SK-N-MC (cell line): ENCODE measurements at regions not wholly inside any gene's neighbourhood (a gene's known extent, or its start where the extent isn't known, plus 50 kb on each side); places are given as distances from the start of the nearest gene placed in this dataset.

Source experiments
- DNase-seq: peaks from one replicate; pipeline ENCODE4 v3.0.0-alpha.2; 2011; ENCODE audit warnings: low read depth, low spot score
- H3K27ac ChIP-seq: fragments of 200-600 bp; sonication (generic); 2 replicates; pipeline ENCODE4 v1.5.1; 2016; ENCODE audit warnings: mixed run types
- H3K36me3 ChIP-seq: fragments of 200-600 bp; sonication (generic); 2 replicates; pipeline ENCODE4 v1.6.1; 2017; ENCODE audit warnings: antibody characterized with exemption, low read length, mixed read lengths; ENCODE audit not compliant: insufficient read depth
- H3K4me3 ChIP-seq: fragments of 200-600 bp; sonication (generic); 2 replicates; pipeline ENCODE4 v1.5.1; 2016
- H3K9ac ChIP-seq: fragments of 200-600 bp; sonication (generic); 2 replicates; pipeline ENCODE4 v1.8.0; 2017; ENCODE audit warnings: mixed run types, mixed read lengths; ENCODE audit not compliant: insufficient read length
- H3K9me3 ChIP-seq: fragments of 200-600 bp; sonication (generic); 2 replicates; pipeline ENCODE4 v1.6.1; 2017; ENCODE audit warnings: low read depth, mild to moderate bottlenecking, antibody characterized with exemption, low read length, moderate library complexity, mixed read lengths
- EZH2 ChIP-seq: fragments of 200-600 bp; sonication (generic); IDR thresholded peaks from one replicate; pipeline ENCODE4 v1.6.1; 2017; ENCODE audit warnings: antibody characterized with exemption
- FOXP2 ChIP-seq: optimal IDR thresholded peaks from 2 replicates; pipeline ENCODE3; 2011; ENCODE audit warnings: mild to moderate bottlenecking, moderate library complexity; ENCODE audit not compliant: insufficient read depth; ENCODE audit errors: extremely low read length, control extremely low read depth
- POLR2AphosphoS5 ChIP-seq: IDR thresholded peaks from 2 replicates; pipeline ENCODE4 v1.6.1; 2012; ENCODE audit warnings: mild to moderate bottlenecking, low read depth, low read length, borderline replicate concordance

- Histone ChIP-seq H3K36me3 (peaks cover 2% of the 10 kb centered on the region; the same call in 1 of the 2 replicates), H3K9me3 (no peaks in the 10 kb centered on the region), H3K27ac (peak overlapping the region; percentile 76; the same call in 1 of the 2 replicates), H3K9ac (no peak overlapping the region), H3K4me3 (peak overlapping the region; percentile 33; the same call in 1 of the 2 replicates)
- no peak for DNase-seq
- TF ChIP-seq EZH2 (no peak), POLR2AphosphoS5 (no peak)
These were observed 56.1 kb upstream of the NKAIN2 start for GRCh38 chr6:123747515-123747914.

- no peak for DNase-seq
- H3K36me3 ChIP-seq = peaks cover 2% of the 10 kb centered on the region; the same call in 1 of the 2 replicates
- H3K27ac ChIP-seq = no peak overlapping the region
- no peak overlapping the region for H3K4me3 ChIP-seq
- TF ChIP-seq EZH2 = no peak
- no peak for TF ChIP-seq POLR2AphosphoS5
- TF ChIP-seq FOXP2 = no peak
- no peaks in the 10 kb centered on the region for H3K9me3 ChIP-seq
- H3K9ac ChIP-seq = no peak overlapping the region
These were observed 57.8 kb upstream of the NKAIN2 start for GRCh38 chr6:123745895-123746294.

- TF ChIP-seq EZH2 (no peak), FOXP2 (no peak), POLR2AphosphoS5 (no peak)
- Histone ChIP-seq H3K36me3 (no peaks in the 10 kb centered on the region), H3K4me3 (no peak overlapping the region), H3K9ac (no peak overlapping the region), H3K27ac (no peak overlapping the region), H3K9me3 (no peaks in the 10 kb centered on the region)
- DNase-seq = no peak
These were observed 58.8 kb upstream of the NKAIN2 start for GRCh38 chr6:123744840-123745239.

DNA sequence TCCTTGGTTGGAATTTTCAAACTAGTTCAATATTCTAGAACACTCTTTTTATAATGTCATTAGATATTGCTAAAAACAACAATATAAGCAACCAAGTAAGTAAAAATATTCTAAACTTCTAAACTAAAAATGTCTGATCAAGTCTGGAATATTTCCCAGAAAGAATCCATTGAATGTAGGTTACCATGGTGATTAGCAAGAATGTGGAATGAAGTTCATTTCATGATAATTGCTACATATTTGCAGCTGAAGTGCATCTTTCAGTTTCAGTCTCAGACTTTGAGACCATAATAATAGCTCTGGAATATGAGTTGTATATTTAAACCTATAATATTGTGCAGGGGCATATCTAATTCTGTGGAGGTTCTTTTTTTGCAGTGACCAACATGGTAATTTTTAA, 61.0 kb upstream of the NKAIN2 start:
- no peaks in the 10 kb centered on the region for H3K9me3 ChIP-seq
- H3K4me3 ChIP-seq = peak overlapping the region; percentile 23
- no peak overlapping the region for H3K9ac ChIP-seq
- no peaks in the 10 kb centered on the region for H3K36me3 ChIP-seq
- peak; percentile 24 for DNase-seq
- H3K27ac ChIP-seq = peak overlapping the region; percentile 80; the same call in 1 of the 2 replicates
- no peak for TF ChIP-seq FOXP2
- no peak for TF ChIP-seq POLR2AphosphoS5
- no peak for TF ChIP-seq EZH2

GRCh38 chr6:123733180-123733579, 70.5 kb upstream of the NKAIN2 start:
- Histone ChIP-seq H3K9ac (no peak overlapping the region), H3K27ac (no peak overlapping the region), H3K9me3 (no peaks in the 10 kb centered on the region), H3K4me3 (no peak overlapping the region), H3K36me3 (no peaks in the 10 kb centered on the region)
- no peak for DNase-seq
- TF ChIP-seq POLR2AphosphoS5 (no peak), FOXP2 (no peak)

- no peak overlapping the region for H3K4me3 ChIP-seq
- H3K9ac ChIP-seq = no peak overlapping the region
- no peak for DNase-seq
- no peaks in the 10 kb centered on the region for H3K9me3 ChIP-seq
- no peaks in the 10 kb centered on the region for H3K36me3 ChIP-seq
- no peak overlapping the region for H3K27ac ChIP-seq
- no peak for TF ChIP-seq FOXP2
- TF ChIP-seq POLR2AphosphoS5 = no peak
- no peak for TF ChIP-seq EZH2
These were observed 79.8 kb upstream of the TRDN start for GRCh38 chr6:123716506-123716905.

- DNase-seq = peak; percentile 18
- no peaks in the 10 kb centered on the region for H3K36me3 ChIP-seq
- TF ChIP-seq FOXP2 (no peak), POLR2AphosphoS5 (no peak), EZH2 (no peak)
- no peaks in the 10 kb centered on the region for H3K9me3 ChIP-seq
- no peak overlapping the region for H3K4me3 ChIP-seq
- H3K27ac ChIP-seq = no peak overlapping the region
- H3K9ac ChIP-seq = no peak overlapping the region
These were observed 78.5 kb upstream of the TRDN start for GRCh38 chr6:123715006-123715863.

DNA sequence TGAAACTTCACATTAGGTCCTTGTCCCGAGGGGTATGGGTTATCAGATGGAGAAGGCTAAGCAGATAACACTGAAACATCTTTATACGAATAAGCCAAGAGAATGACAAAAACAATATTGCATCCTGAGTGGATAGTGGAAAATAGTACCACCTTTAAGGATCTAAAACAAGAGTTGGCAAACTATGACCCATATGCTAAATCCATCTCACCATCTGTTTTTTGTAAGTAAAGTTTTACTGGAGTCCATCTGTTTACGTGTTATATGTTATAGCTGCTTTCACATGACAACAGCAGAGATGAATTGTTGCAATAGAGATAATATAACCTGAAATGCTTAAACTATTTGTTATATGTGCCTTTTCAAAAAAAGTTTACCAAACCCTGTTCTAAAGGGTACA, 76.1 kb upstream of the TRDN start:
- TF ChIP-seq FOXP2 (no peak), EZH2 (no peak), POLR2AphosphoS5 (no peak)
- Histone ChIP-seq H3K9me3 (no peaks in the 10 kb centered on the region), H3K4me3 (no peak overlapping the region), H3K36me3 (no peaks in the 10 kb centered on the region), H3K9ac (no peak overlapping the region), H3K27ac (no peak overlapping the region)
- DNase-seq = no peak

- no peak for DNase-seq
- no peak overlapping the region for H3K4me3 ChIP-seq
- H3K27ac ChIP-seq = no peak overlapping the region
- TF ChIP-seq FOXP2 (no peak), POLR2AphosphoS5 (no peak), EZH2 (no peak)
- no peak overlapping the region for H3K9ac ChIP-seq
- H3K36me3 ChIP-seq = no peaks in the 10 kb centered on the region
- no peaks in the 10 kb centered on the region for H3K9me3 ChIP-seq
These were observed 66.2 kb upstream of the TRDN start for GRCh38 chr6:123702943-123703342.
